ENCODE measurements at regions not wholly inside any gene's neighbourhood (a gene's known extent, or its start where the extent isn't known, plus 50 kb on each side); places are given as distances from the start of the nearest gene placed in this dataset.
A peak's percentile ranks its signal among the peaks of the same experiment; 100 is the strongest.

DNA sequence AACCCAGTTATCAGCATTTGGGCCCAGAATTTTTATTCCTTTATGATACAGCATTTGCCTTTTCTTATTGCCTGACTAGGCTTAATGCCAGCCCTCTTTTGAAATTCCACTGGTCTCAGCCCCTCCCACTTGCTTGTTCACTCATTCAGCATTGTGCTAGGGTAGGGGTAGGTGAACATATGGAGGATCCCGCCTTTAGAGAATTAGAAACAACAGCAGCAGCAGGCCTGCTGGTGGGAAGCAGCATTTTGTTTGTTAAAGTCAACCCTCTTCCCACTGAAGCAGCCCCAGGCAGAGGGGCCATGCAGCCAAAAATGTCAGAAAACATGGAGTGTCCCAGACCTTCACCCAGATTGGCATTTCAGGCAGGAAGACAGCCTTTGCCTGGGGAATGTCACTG is 1355.2 kb downstream of the CDH8 start:
- Mint-ChIP-seq H3K4me1 (peaks cover 8% of the 10 kb centered on the region; the same call in 1 of the 3 replicates), H3K36me3 (ENCODE audit: low read depth) (no peaks in the 10 kb centered on the region), H3K9me3 (no peaks in the 10 kb centered on the region), H3K27me3 (ENCODE audit: insufficient read depth, low read depth, poor library complexity) (no peaks in the 10 kb centered on the region), H3K4me3 (no peak overlapping the region), H3K27ac (no peak overlapping the region)
- peak overlapping the region; percentile 53; the same call in 1 of the 2 replicates for H2AFZ ChIP-seq
- no peaks in the 10 kb centered on the region for H4K20me1 ChIP-seq (replicated peaks; ENCODE audit: insufficient read depth)
- H3K27ac ChIP-seq (ENCODE audit: low read depth) = no peak overlapping the region
- no peaks in the 10 kb centered on the region for H3K79me2 ChIP-seq (replicated peaks; ENCODE audit: insufficient read depth)
- TF ChIP-seq, protein P1, sequence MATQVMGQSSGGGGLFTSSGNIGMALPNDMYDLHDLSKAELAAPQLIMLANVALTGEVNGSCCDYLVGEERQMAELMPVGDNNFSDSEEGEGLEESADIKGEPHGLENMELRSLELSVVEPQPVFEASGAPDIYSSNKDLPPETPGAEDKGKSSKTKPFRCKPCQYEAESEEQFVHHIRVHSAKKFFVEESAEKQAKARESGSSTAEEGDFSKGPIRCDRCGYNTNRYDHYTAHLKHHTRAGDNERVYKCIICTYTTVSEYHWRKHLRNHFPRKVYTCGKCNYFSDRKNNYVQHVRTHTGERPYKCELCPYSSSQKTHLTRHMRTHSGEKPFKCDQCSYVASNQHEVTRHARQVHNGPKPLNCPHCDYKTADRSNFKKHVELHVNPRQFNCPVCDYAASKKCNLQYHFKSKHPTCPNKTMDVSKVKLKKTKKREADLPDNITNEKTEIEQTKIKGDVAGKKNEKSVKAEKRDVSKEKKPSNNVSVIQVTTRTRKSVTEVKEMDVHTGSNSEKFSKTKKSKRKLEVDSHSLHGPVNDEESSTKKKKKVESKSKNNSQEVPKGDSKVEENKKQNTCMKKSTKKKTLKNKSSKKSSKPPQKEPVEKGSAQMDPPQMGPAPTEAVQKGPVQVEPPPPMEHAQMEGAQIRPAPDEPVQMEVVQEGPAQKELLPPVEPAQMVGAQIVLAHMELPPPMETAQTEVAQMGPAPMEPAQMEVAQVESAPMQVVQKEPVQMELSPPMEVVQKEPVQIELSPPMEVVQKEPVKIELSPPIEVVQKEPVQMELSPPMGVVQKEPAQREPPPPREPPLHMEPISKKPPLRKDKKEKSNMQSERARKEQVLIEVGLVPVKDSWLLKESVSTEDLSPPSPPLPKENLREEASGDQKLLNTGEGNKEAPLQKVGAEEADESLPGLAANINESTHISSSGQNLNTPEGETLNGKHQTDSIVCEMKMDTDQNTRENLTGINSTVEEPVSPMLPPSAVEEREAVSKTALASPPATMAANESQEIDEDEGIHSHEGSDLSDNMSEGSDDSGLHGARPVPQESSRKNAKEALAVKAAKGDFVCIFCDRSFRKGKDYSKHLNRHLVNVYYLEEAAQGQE (IDR thresholded peaks at IDR 0.05; ENCODE audit: unreplicated experiment) = no peak
- TF ChIP-seq ZNF462 (CRISPR knock-in tag; IDR thresholded peaks at IDR 0.05) = no peak
- TF ChIP-seq JUNB (IDR thresholded peaks at IDR 0.05; ENCODE audit: unreplicated experiment) = no peak
- TF ChIP-seq EZH2phosphoT487 (IDR thresholded peaks at IDR 0.05; ENCODE audit: unreplicated experiment) = no peak
- no peak for TF ChIP-seq EZH2 (IDR thresholded peaks at IDR 0.05; ENCODE audit: low read depth, unreplicated experiment)
- TF ChIP-seq, protein P2, sequence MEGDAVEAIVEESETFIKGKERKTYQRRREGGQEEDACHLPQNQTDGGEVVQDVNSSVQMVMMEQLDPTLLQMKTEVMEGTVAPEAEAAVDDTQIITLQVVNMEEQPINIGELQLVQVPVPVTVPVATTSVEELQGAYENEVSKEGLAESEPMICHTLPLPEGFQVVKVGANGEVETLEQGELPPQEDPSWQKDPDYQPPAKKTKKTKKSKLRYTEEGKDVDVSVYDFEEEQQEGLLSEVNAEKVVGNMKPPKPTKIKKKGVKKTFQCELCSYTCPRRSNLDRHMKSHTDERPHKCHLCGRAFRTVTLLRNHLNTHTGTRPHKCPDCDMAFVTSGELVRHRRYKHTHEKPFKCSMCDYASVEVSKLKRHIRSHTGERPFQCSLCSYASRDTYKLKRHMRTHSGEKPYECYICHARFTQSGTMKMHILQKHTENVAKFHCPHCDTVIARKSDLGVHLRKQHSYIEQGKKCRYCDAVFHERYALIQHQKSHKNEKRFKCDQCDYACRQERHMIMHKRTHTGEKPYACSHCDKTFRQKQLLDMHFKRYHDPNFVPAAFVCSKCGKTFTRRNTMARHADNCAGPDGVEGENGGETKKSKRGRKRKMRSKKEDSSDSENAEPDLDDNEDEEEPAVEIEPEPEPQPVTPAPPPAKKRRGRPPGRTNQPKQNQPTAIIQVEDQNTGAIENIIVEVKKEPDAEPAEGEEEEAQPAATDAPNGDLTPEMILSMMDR (conservative IDR thresholded peaks at IDR 0.05; ENCODE audit: low read depth in 2 of 2) = no peak
- TF ChIP-seq STAT1 (IDR thresholded peaks at IDR 0.05; ENCODE audit: unreplicated experiment) = no peak
- TF ChIP-seq ZNF331 (CRISPR knock-in tag; IDR thresholded peaks at IDR 0.05; ENCODE audit: low read depth) = no peak
- no peak for TF ChIP-seq POLR2AphosphoS5 (IDR thresholded peaks at IDR 0.05; ENCODE audit: low read depth)
- TF ChIP-seq CREB1 (CRISPR knock-in tag; IDR thresholded peaks at IDR 0.05; ENCODE audit: low read depth) = no peak
- no peak for TF ChIP-seq NANOG (IDR thresholded peaks at IDR 0.05; ENCODE audit: borderline replicate concordance)
- TF ChIP-seq ETS1 (IDR thresholded peaks at IDR 0.05) = no peak
- no peak for TF ChIP-seq ZNF114 (CRISPR knock-in tag; IDR thresholded peaks at IDR 0.05)
- no peaks in the 10 kb centered on the region for H3K27me3 ChIP-seq (ENCODE audit: insufficient read depth)
- ATAC-seq (peak; percentile 58; the same call in 2 of the 3 replicates), DNase-seq (ENCODE audit: low spot score) (peak; percentile 22)
- no peak overlapping the region for H3K4me3 ChIP-seq
- H3K9me2 ChIP-seq (ENCODE audit: insufficient read depth) = no peaks in the 10 kb centered on the region
- no peaks in the 10 kb centered on the region for H3K4me1 ChIP-seq (ENCODE audit: insufficient read depth)
- no peaks in the 10 kb centered on the region for H3K36me3 ChIP-seq (ENCODE audit: insufficient read depth)
- no peak overlapping the region for H3K4me2 ChIP-seq
- H3F3A ChIP-seq (replicated peaks; ENCODE audit: low read depth) = no peaks in the 10 kb centered on the region
